HEK293 (cell line): ENCODE measurements at regions not wholly inside any gene's neighbourhood (a gene's known extent, or its start where the extent isn't known, plus 50 kb on each side); places are given as distances from the start of the nearest gene placed in this dataset.

ENCODE experiments used
- CTCF ChIA-PET: fragments of 350-600 bp; formaldehyde crosslinking; extraction: SDS; loops from one replicate; lab custom pipeline; 2021; ENCODE audit warnings: antibody characterized with exemption; lab: Yijun Ruan, JAX
- POLR2A ChIA-PET: fragments of 300-600 bp; formaldehyde crosslinking; extraction: SDS; loops from one replicate; lab custom pipeline; 2020; ENCODE audit warnings: antibody characterized with exemption, inconsistent platforms; lab: Yijun Ruan, JAX
- H3K27ac ChIP-seq: fragments of 200-500 bp; sonication (Bioruptor generic); 2 replicates; pipeline ENCODE4 v1.5.1; 2014; ENCODE audit warnings: low read depth, low read length, control low read depth, inconsistent platforms; ENCODE audit errors: extremely low read depth
- H3K36me3 ChIP-seq, 2 experiments: fragments of 200-500 bp in 1 of 2; sonication (Bioruptor generic) in 1 of 2; 1 replicate in 1 of 2; 2 replicates in 1 of 2; pipeline ENCODE4 v1.5.1; 2014 to 2017; ENCODE audit warnings: inconsistent platforms in 2 of 2, low read length in 2 of 2; ENCODE audit not compliant: control insufficient read depth in 2 of 2, insufficient read depth in 1 of 2
- H3K4me1 ChIP-seq: fragments of 200-500 bp; sonication (Bioruptor generic); 2 replicates; pipeline ENCODE4 v1.5.1; 2014; ENCODE audit warnings: mild to moderate bottlenecking, low read length, inconsistent platforms; ENCODE audit not compliant: control insufficient read depth, insufficient read depth
- H3K4me3 ChIP-seq: 2 replicates; pipeline ENCODE4 v1.5.1; 2011; ENCODE audit warnings: low read depth, mild to moderate bottlenecking, control low read depth, low read length, moderate library complexity
- H3K9me3 ChIP-seq: fragments of 200-500 bp; sonication (Bioruptor generic); 2 replicates; pipeline ENCODE4 v1.5.1; 2014; ENCODE audit warnings: low read depth, low read length, inconsistent platforms; ENCODE audit not compliant: control insufficient read depth, insufficient read depth
- FEZF1 ChIP-seq: fragments of 450-650 bp; formaldehyde crosslinking; IDR thresholded peaks from 2 replicates; pipeline ENCODE4 v1.5.1; 2016; ENCODE audit warnings: missing biosample characterization, missing genetic modification characterization
- SP3 ChIP-seq: fragments of 450-650 bp; formaldehyde crosslinking; IDR thresholded peaks from 2 replicates; pipeline ENCODE4 v1.5.1; 2016; ENCODE audit warnings: missing biosample characterization, missing genetic modification characterization
- ZBTB20 ChIP-seq: fragments of 450-650 bp; formaldehyde crosslinking; IDR thresholded peaks from 2 replicates; pipeline ENCODE4 v1.5.1; 2016; ENCODE audit warnings: missing biosample characterization, missing genetic modification characterization
- ZBTB26 ChIP-seq: fragments of 450-650 bp; formaldehyde crosslinking; optimal IDR thresholded peaks from 2 replicates; pipeline ENCODE3; 2016; ENCODE audit warnings: missing biosample characterization, mild to moderate bottlenecking, missing genetic modification characterization
- ZBTB44 ChIP-seq: fragments of 450-650 bp; IDR thresholded peaks from 2 replicates; pipeline ENCODE4 v1.5.1; 2018; ENCODE audit warnings: missing biosample characterization, mild to moderate bottlenecking, missing genetic modification characterization
- ZBTB48 ChIP-seq: fragments of 450-650 bp; formaldehyde crosslinking; IDR thresholded peaks from 2 replicates; pipeline ENCODE4 v1.5.1; 2016; ENCODE audit warnings: missing biosample characterization, missing genetic modification characterization
- ZNF169 ChIP-seq: fragments of 450-650 bp; formaldehyde crosslinking; IDR thresholded peaks from 2 replicates; pipeline ENCODE4 v1.5.1; 2016; ENCODE audit warnings: missing biosample characterization, missing genetic modification characterization
- ZNF174 ChIP-seq: fragments of 450-650 bp; formaldehyde crosslinking; IDR thresholded peaks from 2 replicates; pipeline ENCODE4 v1.5.0; 2017; ENCODE audit warnings: missing biosample characterization, mild to moderate bottlenecking, missing genetic modification characterization
- ZNF426 ChIP-seq: fragments of 450-650 bp; formaldehyde crosslinking; IDR thresholded peaks from 2 replicates; pipeline ENCODE4 v1.5.1; 2017; ENCODE audit warnings: missing biosample characterization, missing genetic modification characterization, mild to moderate bottlenecking, inconsistent platforms, moderate library complexity
- ZNF48 ChIP-seq: fragments of 450-650 bp; formaldehyde crosslinking; IDR thresholded peaks from 2 replicates; pipeline ENCODE4 v1.5.1; 2016; ENCODE audit warnings: missing biosample characterization, missing genetic modification characterization
- ZNF501 ChIP-seq: fragments of 450-650 bp; formaldehyde crosslinking; IDR thresholded peaks from 2 replicates; pipeline ENCODE4 v1.5.1; 2016; ENCODE audit warnings: missing biosample characterization, missing genetic modification characterization
- ZNF549 ChIP-seq: fragments of 450-650 bp; IDR thresholded peaks from 2 replicates; pipeline ENCODE4 v1.5.1; 2018; ENCODE audit warnings: missing biosample characterization, missing genetic modification characterization, mild to moderate bottlenecking, inconsistent platforms, moderate library complexity
- ZNF561 ChIP-seq: fragments of 450-650 bp; IDR thresholded peaks from 2 replicates; pipeline ENCODE4 v1.5.1; 2018; ENCODE audit warnings: missing biosample characterization, missing genetic modification characterization, borderline replicate concordance
- ZNF777 ChIP-seq: fragments of 450-650 bp; formaldehyde crosslinking; IDR thresholded peaks from 2 replicates; pipeline ENCODE4 v1.5.1; 2017; ENCODE audit warnings: missing biosample characterization, missing genetic modification characterization, borderline replicate concordance
- ZSCAN5A ChIP-seq: fragments of 450-650 bp; formaldehyde crosslinking; IDR thresholded peaks from 2 replicates; pipeline ENCODE4 v1.5.1; 2016; ENCODE audit warnings: missing biosample characterization, missing genetic modification characterization
- TF ChIP-seq, protein P1 (sequence below): fragments of 450-650 bp; formaldehyde crosslinking; IDR thresholded peaks from 2 replicates; pipeline ENCODE4 v1.5.0; 2017; ENCODE audit warnings: missing biosample characterization, missing genetic modification characterization, borderline replicate concordance
- TF ChIP-seq, protein P2 (sequence below): fragments of 450-650 bp; formaldehyde crosslinking; IDR thresholded peaks from 2 replicates; pipeline ENCODE4 v1.5.1; 2016; ENCODE audit warnings: missing biosample characterization, missing genetic modification characterization, borderline replicate concordance
- TF ChIP-seq, protein P3 (sequence below): fragments of 450-650 bp; formaldehyde crosslinking; IDR thresholded peaks from 2 replicates; pipeline ENCODE4 v1.5.1; 2016; ENCODE audit warnings: missing biosample characterization, missing genetic modification characterization, borderline replicate concordance

- no peak for TF ChIP-seq ZBTB20
- TF ChIP-seq ZSCAN5A (tag by site-specific recombination) = no peak
- TF ChIP-seq ZNF561 (tag by site-specific recombination) = no peak
- no peak for TF ChIP-seq ZNF777
Measured at GRCh38 chr3:81364411-81364810, 397.0 kb downstream of the GBE1 start (continued).

- no peak overlapping the region for H3K4me3 ChIP-seq
- H3K4me1 ChIP-seq = no peaks in the 10 kb centered on the region
- H3K9me3 ChIP-seq = no peaks in the 10 kb centered on the region
- no peak overlapping the region for H3K27ac ChIP-seq
- ChIA-PET CTCF (no interaction called here), POLR2A (no interaction called here)
- TF ChIP-seq, protein P1, sequence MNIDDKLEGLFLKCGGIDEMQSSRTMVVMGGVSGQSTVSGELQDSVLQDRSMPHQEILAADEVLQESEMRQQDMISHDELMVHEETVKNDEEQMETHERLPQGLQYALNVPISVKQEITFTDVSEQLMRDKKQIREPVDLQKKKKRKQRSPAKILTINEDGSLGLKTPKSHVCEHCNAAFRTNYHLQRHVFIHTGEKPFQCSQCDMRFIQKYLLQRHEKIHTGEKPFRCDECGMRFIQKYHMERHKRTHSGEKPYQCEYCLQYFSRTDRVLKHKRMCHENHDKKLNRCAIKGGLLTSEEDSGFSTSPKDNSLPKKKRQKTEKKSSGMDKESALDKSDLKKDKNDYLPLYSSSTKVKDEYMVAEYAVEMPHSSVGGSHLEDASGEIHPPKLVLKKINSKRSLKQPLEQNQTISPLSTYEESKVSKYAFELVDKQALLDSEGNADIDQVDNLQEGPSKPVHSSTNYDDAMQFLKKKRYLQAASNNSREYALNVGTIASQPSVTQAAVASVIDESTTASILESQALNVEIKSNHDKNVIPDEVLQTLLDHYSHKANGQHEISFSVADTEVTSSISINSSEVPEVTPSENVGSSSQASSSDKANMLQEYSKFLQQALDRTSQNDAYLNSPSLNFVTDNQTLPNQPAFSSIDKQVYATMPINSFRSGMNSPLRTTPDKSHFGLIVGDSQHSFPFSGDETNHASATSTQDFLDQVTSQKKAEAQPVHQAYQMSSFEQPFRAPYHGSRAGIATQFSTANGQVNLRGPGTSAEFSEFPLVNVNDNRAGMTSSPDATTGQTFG (tag by site-specific recombination) = no peak
- TF ChIP-seq ZBTB44 (tag by site-specific recombination) (no peak), SP3 (no peak), ZNF549 (tag by site-specific recombination) (no peak), ZNF169 (tag by site-specific recombination) (no peak), ZBTB48 (tag by site-specific recombination) (no peak), ZNF501 (no peak), ZNF174 (tag by site-specific recombination) (no peak), ZNF48 (tag by site-specific recombination) (no peak), ZBTB26 (tag by site-specific recombination) (no peak), FEZF1 (tag by site-specific recombination) (no peak), ZNF426 (no peak)
- TF ChIP-seq, protein P2, sequence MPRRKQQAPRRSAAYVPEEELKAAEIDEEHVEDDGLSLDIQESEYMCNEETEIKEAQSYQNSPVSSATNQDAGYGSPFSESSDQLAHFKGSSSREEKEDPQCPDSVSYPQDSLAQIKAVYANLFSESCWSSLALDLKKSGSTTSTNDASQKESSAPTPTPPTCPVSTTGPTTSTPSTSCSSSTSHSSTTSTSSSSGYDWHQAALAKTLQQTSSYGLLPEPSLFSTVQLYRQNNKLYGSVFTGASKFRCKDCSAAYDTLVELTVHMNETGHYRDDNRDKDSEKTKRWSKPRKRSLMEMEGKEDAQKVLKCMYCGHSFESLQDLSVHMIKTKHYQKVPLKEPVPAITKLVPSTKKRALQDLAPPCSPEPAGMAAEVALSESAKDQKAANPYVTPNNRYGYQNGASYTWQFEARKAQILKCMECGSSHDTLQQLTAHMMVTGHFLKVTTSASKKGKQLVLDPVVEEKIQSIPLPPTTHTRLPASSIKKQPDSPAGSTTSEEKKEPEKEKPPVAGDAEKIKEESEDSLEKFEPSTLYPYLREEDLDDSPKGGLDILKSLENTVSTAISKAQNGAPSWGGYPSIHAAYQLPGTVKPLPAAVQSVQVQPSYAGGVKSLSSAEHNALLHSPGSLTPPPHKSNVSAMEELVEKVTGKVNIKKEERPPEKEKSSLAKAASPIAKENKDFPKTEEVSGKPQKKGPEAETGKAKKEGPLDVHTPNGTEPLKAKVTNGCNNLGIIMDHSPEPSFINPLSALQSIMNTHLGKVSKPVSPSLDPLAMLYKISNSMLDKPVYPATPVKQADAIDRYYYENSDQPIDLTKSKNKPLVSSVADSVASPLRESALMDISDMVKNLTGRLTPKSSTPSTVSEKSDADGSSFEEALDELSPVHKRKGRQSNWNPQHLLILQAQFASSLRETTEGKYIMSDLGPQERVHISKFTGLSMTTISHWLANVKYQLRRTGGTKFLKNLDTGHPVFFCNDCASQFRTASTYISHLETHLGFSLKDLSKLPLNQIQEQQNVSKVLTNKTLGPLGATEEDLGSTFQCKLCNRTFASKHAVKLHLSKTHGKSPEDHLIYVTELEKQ (tag by site-specific recombination) = no peak
- TF ChIP-seq, protein P3, sequence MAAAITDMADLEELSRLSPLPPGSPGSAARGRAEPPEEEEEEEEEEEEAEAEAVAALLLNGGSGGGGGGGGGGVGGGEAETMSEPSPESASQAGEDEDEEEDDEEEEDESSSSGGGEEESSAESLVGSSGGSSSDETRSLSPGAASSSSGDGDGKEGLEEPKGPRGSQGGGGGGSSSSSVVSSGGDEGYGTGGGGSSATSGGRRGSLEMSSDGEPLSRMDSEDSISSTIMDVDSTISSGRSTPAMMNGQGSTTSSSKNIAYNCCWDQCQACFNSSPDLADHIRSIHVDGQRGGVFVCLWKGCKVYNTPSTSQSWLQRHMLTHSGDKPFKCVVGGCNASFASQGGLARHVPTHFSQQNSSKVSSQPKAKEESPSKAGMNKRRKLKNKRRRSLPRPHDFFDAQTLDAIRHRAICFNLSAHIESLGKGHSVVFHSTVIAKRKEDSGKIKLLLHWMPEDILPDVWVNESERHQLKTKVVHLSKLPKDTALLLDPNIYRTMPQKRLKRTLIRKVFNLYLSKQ = no peak
- H3K36me3 ChIP-seq = no peaks in the 10 kb centered on the region
Measured at GRCh38 chr3:81363816-81364215, 397.6 kb downstream of the GBE1 start.
